HEK293T (cell line): ENCODE measurements at regions not wholly inside any gene's neighbourhood (a gene's known extent, or its start where the extent isn't known, plus 50 kb on each side); places are given as distances from the start of the nearest gene placed in this dataset.

Source experiments
- CTBP1 ChIP-seq: fragments of 450-650 bp; IDR thresholded peaks from 2 replicates; pipeline ENCODE4 v1.6.1; 2016; ENCODE audit warnings: borderline replicate concordance
- ELF4 ChIP-seq: fragments of 450-650 bp; IDR thresholded peaks from 2 replicates; pipeline ENCODE4 v1.6.1; 2017; ENCODE audit warnings: antibody characterized with exemption
- FOXM1 ChIP-seq: fragments of 450-650 bp; IDR thresholded peaks from 2 replicates; pipeline ENCODE4 v1.6.1; 2017; ENCODE audit warnings: mild to moderate bottlenecking, borderline replicate concordance
- PKNOX1 ChIP-seq: fragments of 450-650 bp; IDR thresholded peaks from 2 replicates; pipeline ENCODE4 v1.6.1; 2016
- SP1 ChIP-seq: fragments of 450-650 bp; IDR thresholded peaks from 2 replicates; pipeline ENCODE4 v1.6.1; 2017
- TARDBP ChIP-seq: fragments of 450-650 bp; IDR thresholded peaks from 2 replicates; pipeline ENCODE4 v1.6.1; 2016

GRCh38 chr12:81021834-81022233 lies 56.0 kb upstream of the ACSS3 start:
- TF ChIP-seq CTBP1 (no peak), ELF4 (no peak), FOXM1 (no peak), TARDBP (no peak), SP1 (no peak), PKNOX1 (no peak)
